PC-9 (cell line): ENCODE measurements at regions not wholly inside any gene's neighbourhood (a gene's known extent, or its start where the extent isn't known, plus 50 kb on each side); places are given as distances from the start of the nearest gene placed in this dataset.

Experiments used
- BruUV-seq: library from RNA; stranded (reverse); fragments of 400-500 nt; replicated peaks from 2 replicates; lab custom pipeline; 2021; lab: Mats Ljungman, UMichigan
- CTCF ChIA-PET: fragments of 300-600 bp; sonication (Branson Sonifier 250); formaldehyde crosslinking; loops from one replicate; lab custom pipeline; 2022; ENCODE audit warnings: antibody characterized with exemption; lab: Charles Lee
- POLR2A ChIA-PET: fragments of 300-600 bp; sonication (Branson Sonifier 250); formaldehyde crosslinking; loops from one replicate; lab custom pipeline; 2022; ENCODE audit warnings: antibody characterized with exemption; ENCODE audit not compliant: unreplicated experiment; lab: Charles Lee
- DNase-seq, 2 experiments: peaks; one replicate each; pipeline versions ENCODE4 v3.0.0 to v3.0.0-alpha.2; 2015 to 2022; ENCODE audit warnings: mixed read lengths in 1 of 2
- H2AFZ ChIP-seq: fragments of 200-600 bp; sonication (generic); 2 replicates; pipeline ENCODE4 v1.8.1; 2017; ENCODE audit warnings: antibody characterized with exemption
- H3F3A ChIP-seq: fragments of 200-600 bp; sonication (generic); 2 replicates; pipeline ENCODE4 v1.8.1; 2017; ENCODE audit warnings: antibody characterized with exemption, mild to moderate bottlenecking, low read depth; ENCODE audit not compliant: insufficient read depth
- H3K27ac ChIP-seq: fragments of 200-600 bp; sonication (generic); 2 replicates; pipeline ENCODE4 v1.6.1; 2016; ENCODE audit warnings: mixed run types
- H3K27me3 ChIP-seq: fragments of 200-600 bp; sonication (generic); 2 replicates; pipeline ENCODE4 v1.6.1; 2016; ENCODE audit warnings: low read depth, mixed run types; ENCODE audit not compliant: insufficient read depth
- H3K36me3 ChIP-seq: fragments of 200-600 bp; sonication (generic); 2 replicates; pipeline ENCODE4 v1.6.1; 2016; ENCODE audit warnings: low read depth, mixed run types
- H3K4me1 ChIP-seq: fragments of 200-600 bp; sonication (generic); replicated peaks from 2 replicates; pipeline ENCODE4 v1.6.1; 2016; ENCODE audit warnings: mixed run types; ENCODE audit not compliant: insufficient read depth
- H3K4me2 ChIP-seq: fragments of 200-600 bp; sonication (generic); 2 replicates; pipeline ENCODE4 v1.6.1; 2017; ENCODE audit warnings: mixed run types
- H3K4me3 ChIP-seq: fragments of 200-600 bp; sonication (generic); 2 replicates; pipeline ENCODE4 v1.6.1; 2016; ENCODE audit warnings: mixed run types
- H3K79me2 ChIP-seq: fragments of 200-600 bp; sonication (generic); 2 replicates; pipeline ENCODE4 v1.6.1; 2017; ENCODE audit warnings: low read depth, mixed run types
- H3K9me2 ChIP-seq: fragments of 200-600 bp; sonication (generic); 2 replicates; pipeline ENCODE4 v1.8.1; 2017; ENCODE audit warnings: mild to moderate bottlenecking; ENCODE audit not compliant: insufficient read depth
- H3K9me3 ChIP-seq: fragments of 200-600 bp; sonication (generic); 2 replicates; pipeline ENCODE4 v1.8.1; 2016; ENCODE audit warnings: low read depth; ENCODE audit not compliant: insufficient read depth
- H4K20me1 ChIP-seq: fragments of 200-600 bp; sonication (generic); 2 replicates; pipeline ENCODE4 v1.8.1; 2017; ENCODE audit not compliant: insufficient read depth
- EZH2 ChIP-seq: fragments of 200-600 bp; sonication (generic); IDR thresholded peaks from 2 replicates; pipeline ENCODE4 v1.8.0; 2017; ENCODE audit warnings: antibody characterized with exemption, low read depth
- intact Hi-C: fragments of 100-400 bp; cut with micrococcal nuclease; formaldehyde crosslinking; loops from one replicate; pipeline ENCODE4 v1.10.0; 2022; ENCODE audit not compliant: unreplicated experiment
- TF ChIP-seq, protein P1 (sequence below): fragments of 200-600 bp; sonication (generic); conservative IDR thresholded peaks from 2 replicates; pipeline ENCODE4 v1.6.1; 2017; ENCODE audit warnings: mixed run types, antibody characterized with exemption, mild to moderate bottlenecking, moderate library complexity

DNA sequence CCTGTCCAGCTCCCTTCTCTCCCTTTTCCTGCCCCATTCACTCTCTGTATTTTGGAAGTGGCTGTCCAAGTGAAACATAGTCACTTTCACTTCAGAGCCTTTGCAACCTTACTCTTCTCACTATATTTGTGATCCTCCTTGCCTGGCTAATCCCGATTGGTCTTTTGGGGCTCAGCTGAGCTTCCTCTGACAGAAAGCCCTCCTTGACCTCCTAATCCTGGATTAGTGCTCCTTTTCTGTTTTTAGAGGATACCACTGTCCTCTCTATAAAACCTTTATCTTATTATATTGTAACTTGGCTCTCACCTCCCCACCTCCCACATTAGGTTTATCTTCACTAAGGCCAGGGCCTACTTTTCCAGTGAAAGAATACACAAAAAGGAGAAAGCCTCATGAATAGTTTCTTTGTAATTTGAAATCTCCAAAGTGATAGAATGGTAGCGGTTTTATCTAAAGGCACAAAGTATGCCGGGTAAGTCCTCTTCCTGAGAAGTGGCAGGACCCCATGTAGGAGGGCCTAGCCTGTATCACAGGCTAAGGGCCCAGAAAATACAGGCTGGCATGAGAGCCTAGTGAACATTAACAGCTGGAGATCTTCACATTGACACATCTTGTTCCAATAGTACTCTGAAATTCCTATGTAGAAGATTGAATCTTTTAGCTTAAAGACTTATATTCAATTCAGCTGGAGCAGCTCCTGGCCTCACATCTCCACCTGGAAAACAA, 83.1 kb upstream of the GAREM1 start:
- Histone ChIP-seq H3K27ac (no peak overlapping the region), H3K4me1 (no peaks in the 10 kb centered on the region), H2AFZ (no peak overlapping the region), H4K20me1 (no peaks in the 10 kb centered on the region), H3K79me2 (no peaks in the 10 kb centered on the region), H3K9me2 (no peaks in the 10 kb centered on the region), H3K27me3 (no peaks in the 10 kb centered on the region), H3K4me3 (no peak overlapping the region), H3F3A (no peaks in the 10 kb centered on the region), H3K36me3 (no peaks in the 10 kb centered on the region), H3K4me2 (no peak overlapping the region), H3K9me3 (no peaks in the 10 kb centered on the region)
- DNase-seq, result no peak
- TF ChIP-seq EZH2, result no peak
- TF ChIP-seq, protein P1, sequence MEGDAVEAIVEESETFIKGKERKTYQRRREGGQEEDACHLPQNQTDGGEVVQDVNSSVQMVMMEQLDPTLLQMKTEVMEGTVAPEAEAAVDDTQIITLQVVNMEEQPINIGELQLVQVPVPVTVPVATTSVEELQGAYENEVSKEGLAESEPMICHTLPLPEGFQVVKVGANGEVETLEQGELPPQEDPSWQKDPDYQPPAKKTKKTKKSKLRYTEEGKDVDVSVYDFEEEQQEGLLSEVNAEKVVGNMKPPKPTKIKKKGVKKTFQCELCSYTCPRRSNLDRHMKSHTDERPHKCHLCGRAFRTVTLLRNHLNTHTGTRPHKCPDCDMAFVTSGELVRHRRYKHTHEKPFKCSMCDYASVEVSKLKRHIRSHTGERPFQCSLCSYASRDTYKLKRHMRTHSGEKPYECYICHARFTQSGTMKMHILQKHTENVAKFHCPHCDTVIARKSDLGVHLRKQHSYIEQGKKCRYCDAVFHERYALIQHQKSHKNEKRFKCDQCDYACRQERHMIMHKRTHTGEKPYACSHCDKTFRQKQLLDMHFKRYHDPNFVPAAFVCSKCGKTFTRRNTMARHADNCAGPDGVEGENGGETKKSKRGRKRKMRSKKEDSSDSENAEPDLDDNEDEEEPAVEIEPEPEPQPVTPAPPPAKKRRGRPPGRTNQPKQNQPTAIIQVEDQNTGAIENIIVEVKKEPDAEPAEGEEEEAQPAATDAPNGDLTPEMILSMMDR, result no peak
- ChIA-PET POLR2A (no interaction called here), CTCF (no interaction called here)
- intact Hi-C loops, result loop anchor here (5.0 kb wide), 1 partner anchor 82 kb away; the partner anchor contains the start of gene GAREM1
- BruUV-seq, result no TSS peak

DNA sequence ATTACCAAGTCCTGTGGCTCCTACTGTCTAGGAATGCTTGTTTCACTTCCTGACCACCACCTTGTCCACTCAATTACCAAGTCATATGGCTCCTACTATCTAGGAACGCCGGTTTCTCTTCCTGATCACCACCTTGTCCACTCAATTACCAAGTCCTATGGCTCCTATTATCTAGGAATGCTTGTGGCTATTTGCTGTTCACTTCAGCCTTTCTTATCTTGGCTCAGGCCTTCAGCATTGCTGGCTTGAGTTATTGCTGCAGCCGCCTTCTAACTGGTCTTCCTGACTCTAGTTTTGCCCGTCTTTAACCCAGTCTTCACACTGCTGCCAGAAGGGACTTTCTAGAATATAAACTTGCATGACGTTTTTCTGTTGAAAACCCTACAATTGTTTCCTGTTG, 82.5 kb upstream of the GAREM1 start:
- ChIA-PET CTCF (no interaction called here), POLR2A (no interaction called here)
- intact Hi-C loops, result loop anchor here (5.0 kb wide), 1 partner anchor 81 kb away; the partner anchor contains the start of gene GAREM1
- Histone ChIP-seq H4K20me1 (no peaks in the 10 kb centered on the region), H3F3A (no peaks in the 10 kb centered on the region), H3K4me3 (no peak overlapping the region), H3K27ac (no peak overlapping the region), H3K4me2 (no peak overlapping the region), H3K9me3 (no peaks in the 10 kb centered on the region), H3K4me1 (no peaks in the 10 kb centered on the region), H2AFZ (no peak overlapping the region), H3K27me3 (no peaks in the 10 kb centered on the region), H3K36me3 (no peaks in the 10 kb centered on the region), H3K79me2 (no peaks in the 10 kb centered on the region), H3K9me2 (no peaks in the 10 kb centered on the region)
- DNase-seq, result no peak
- BruUV-seq, result no TSS peak
- TF ChIP-seq EZH2, result no peak
- TF ChIP-seq, protein P1, result no peak

DNA sequence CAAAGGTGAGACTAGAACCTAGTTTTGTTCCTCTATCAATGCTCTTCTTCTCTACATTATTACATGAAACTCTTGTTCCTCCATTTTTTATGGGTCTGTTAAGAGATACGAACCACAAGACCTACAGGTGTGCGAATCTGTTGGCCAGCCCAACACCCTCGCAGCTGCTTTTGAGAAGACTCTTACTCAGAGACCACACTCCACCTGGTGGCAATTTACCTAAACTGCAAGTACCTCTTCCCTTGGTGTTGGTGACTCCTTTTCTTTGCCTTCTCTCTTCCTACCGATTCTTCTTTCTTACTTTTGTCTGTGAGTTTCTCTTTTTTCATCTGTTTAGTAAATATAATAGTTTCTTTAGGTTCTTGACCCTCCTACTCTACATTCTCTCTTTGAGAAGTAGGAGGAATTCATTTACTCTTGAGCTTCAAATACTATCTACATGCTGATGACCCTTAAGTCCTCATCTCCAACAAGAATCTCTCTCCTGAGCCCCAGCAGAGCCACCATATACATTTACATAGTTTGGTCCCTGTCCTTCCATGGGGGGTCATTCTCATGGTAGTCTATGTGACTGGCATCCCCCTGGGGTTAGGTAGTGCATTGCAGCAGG, 81.8 kb upstream of the GAREM1 start:
- TF ChIP-seq, protein P1, result peak; percentile 74
- TF ChIP-seq EZH2, result no peak
- no peak overlapping the region for H3K4me3 ChIP-seq
- intact Hi-C loops, result loop anchor here (5.0 kb wide), 1 partner anchor 80 kb away; the partner anchor contains the start of gene GAREM1
- BruUV-seq, result no TSS peak
- no peaks in the 10 kb centered on the region for H3K9me2 ChIP-seq
- H3K79me2 ChIP-seq, result no peaks in the 10 kb centered on the region
- H3K4me2 ChIP-seq, result no peak overlapping the region
- POLR2A ChIA-PET, result no interaction called here
- no peaks in the 10 kb centered on the region for H3K9me3 ChIP-seq
- no peak overlapping the region for H3K27ac ChIP-seq
- H2AFZ ChIP-seq, result no peak overlapping the region
- H3F3A ChIP-seq, result no peaks in the 10 kb centered on the region
- CTCF ChIA-PET, result interaction anchor here (0.7 to 0.9 kb wide), 2 partner anchors 281 to 708 kb away, joined by 3 to 4 read pairs; no protein-coding TSS in a partner anchor
- H3K36me3 ChIP-seq, result no peaks in the 10 kb centered on the region
- no peaks in the 10 kb centered on the region for H3K27me3 ChIP-seq
- DNase-seq, result peak; percentile 10 to 48
- no peaks in the 10 kb centered on the region for H4K20me1 ChIP-seq
- no peaks in the 10 kb centered on the region for H3K4me1 ChIP-seq
